H1 (cell line): ENCODE measurements at regions not wholly inside any gene's neighbourhood (a gene's known extent, or its start where the extent isn't known, plus 50 kb on each side); places are given as distances from the start of the nearest gene placed in this dataset.

Experiments used
- CBX5 ChIP-seq: fragments of 300-800, 300-1000 bp; sonication (generic); IDR thresholded peaks from 2 replicates; pipeline ENCODE4 v1.7.1; 2016; ENCODE audit warnings: antibody characterized with exemption, low read length, low read depth
- CHD7 ChIP-seq: fragments of 300-600 bp; sonication (generic); IDR thresholded peaks from 2 replicates; pipeline ENCODE4 v1.7.1; 2012; ENCODE audit warnings: low read length, moderate library complexity, mild to moderate bottlenecking, inconsistent platforms; ENCODE audit not compliant: insufficient replicate concordance
- CREB1 ChIP-seq: IDR thresholded peaks from 2 replicates; pipeline ENCODE4 v1.6.1; 2012; ENCODE audit warnings: inconsistent platforms
- EP300 ChIP-seq, 2 experiments: IDR thresholded peaks; 1 replicate in 1 of 2; 2 replicates in 1 of 2; pipeline ENCODE4 v1.6.1; 2011 to 2012; ENCODE audit warnings: low read depth in 2 of 2, low read length in 2 of 2, mild to moderate bottlenecking in 2 of 2, borderline replicate concordance in 1 of 2, inconsistent platforms in 1 of 2, moderate library complexity in 1 of 2
- HDAC2 ChIP-seq, 2 experiments: fragments of 300-600 bp in 1 of 2; sonication (generic) in 1 of 2; IDR thresholded peaks; 2 replicates each; pipeline ENCODE4 v1.6.1; 2011 to 2012; ENCODE audit warnings: low read depth in 2 of 2, low read length in 2 of 2, mild to moderate bottlenecking in 2 of 2, moderate library complexity in 2 of 2, borderline replicate concordance in 1 of 2, inconsistent platforms in 1 of 2
- KDM4A ChIP-seq: IDR thresholded peaks from one replicate; pipeline ENCODE4 v1.7.1; 2012; ENCODE audit warnings: low read depth, mild to moderate bottlenecking, moderate library complexity, low read length, inconsistent platforms; ENCODE audit not compliant: severe bottlenecking
- MAX ChIP-seq: IDR thresholded peaks from 2 replicates; pipeline ENCODE4 v1.6.1; 2012; ENCODE audit warnings: inconsistent platforms
- SIRT6 ChIP-seq: IDR thresholded peaks from one replicate; pipeline ENCODE4 v1.7.1; 2012; ENCODE audit warnings: low read length, inconsistent platforms
- SP2 ChIP-seq: IDR thresholded peaks from 2 replicates; pipeline ENCODE4 v1.6.1; 2012; ENCODE audit warnings: mild to moderate bottlenecking, low read length, inconsistent platforms
- TCF12 ChIP-seq: IDR thresholded peaks from 2 replicates; pipeline ENCODE4 v1.6.1; 2011; ENCODE audit warnings: low read depth, mild to moderate bottlenecking, low read length

GRCh38 chr1:188004849-188005248 lies 1176.1 kb downstream of the PLA2G4A start (continued):
- TF ChIP-seq CHD7 = no peak
- no peak for TF ChIP-seq CBX5
- no peak for TF ChIP-seq CREB1
- no peak for TF ChIP-seq KDM4A
- no peak for TF ChIP-seq HDAC2 (IDR thresholded peaks at IDR 0.05; ENCODE audit: borderline replicate concordance in 1 of 2, low read depth in 2 of 2, low read length in 2 of 2)
- no peak for TF ChIP-seq SIRT6
- TF ChIP-seq SP2 = no peak
- no peak for TF ChIP-seq TCF12
- no peak for TF ChIP-seq MAX
- TF ChIP-seq EP300 (IDR thresholded peaks at IDR 0.05; ENCODE audit: borderline replicate concordance in 1 of 2, low read depth in 2 of 2, low read length in 2 of 2) = no peak
